K562 (cell line): ENCODE measurements at regions not wholly inside any gene's neighbourhood (a gene's known extent, or its start where the extent isn't known, plus 50 kb on each side); places are given as distances from the start of the nearest gene placed in this dataset.

Experiments used
- ATAC-seq: fragments of 200-7000 bp; cut with Tn5 transposase; 3 replicates; pipeline ENCODE4 v1.9.1; 2020; ENCODE audit warnings: moderate library complexity
- BruUV-seq: library from RNA; stranded (reverse); fragments of 400-500 nt; replicated peaks from 2 replicates; lab custom pipeline; 2021; lab: Mats Ljungman, UMichigan
- CTCF ChIA-PET: fragments of 300-600 bp; formaldehyde crosslinking; extraction: SDS; loops from one replicate; lab custom pipeline; 2021; ENCODE audit warnings: low intra/inter-chr PET ratio; lab: Yijun Ruan, JAX
- POLR2A ChIA-PET: fragments of 300-600, 350-650 bp; sonication (Branson Sonifier 250); formaldehyde crosslinking; extraction: SDS; loops from one replicate; lab custom pipeline; 2021; ENCODE audit warnings: antibody characterized with exemption, inconsistent platforms; lab: Yijun Ruan, JAX
- DNase-seq, 4 experiments: peaks; one replicate each; pipeline versions ENCODE4 v3.0.0 to v3.0.0-alpha.2; 2011 to 2018; ENCODE audit warnings: low spot score in 3 of 4, mixed read lengths in 3 of 4; ENCODE audit errors: extremely low read depth in 1 of 4
- FAIRE-seq: peaks from 2 replicates; lab custom pipeline; 2011; peaks lifted over from hg19 to GRCh38; lab: Jason Lieb, UNC
- H2AFZ ChIP-seq: 2 replicates; pipeline ENCODE4 v1.6.0; 2011; ENCODE audit warnings: low read depth, low read length, control low read depth, inconsistent platforms
- H3K27ac ChIP-seq: fragments of 200-600 bp; 3 replicates; pipeline ENCODE4 v1.8.0; 2011; ENCODE audit warnings: low read depth, mild to moderate bottlenecking, control low read depth, inconsistent platforms, low read length, moderate library complexity, mixed read lengths; ENCODE audit errors: extremely low read depth
- H3K27me3 ChIP-seq, 2 experiments: fragments of 300-600 bp in 1 of 2; 2 replicates in 1 of 2; 3 replicates in 1 of 2; pipeline versions ENCODE4 v1.6.0 to v1.8.0; 2011; ENCODE audit warnings: inconsistent platforms in 2 of 2, low read length in 2 of 2, mild to moderate bottlenecking in 1 of 2, mixed read lengths in 1 of 2, moderate library complexity in 1 of 2; ENCODE audit not compliant: control insufficient read depth in 2 of 2, insufficient read depth in 2 of 2
- H3K36me3 ChIP-seq: fragments of 300-600 bp; 3 replicates; pipeline ENCODE4 v1.8.0; 2011; ENCODE audit warnings: mild to moderate bottlenecking, low read length, inconsistent platforms; ENCODE audit not compliant: control insufficient read depth, insufficient read depth
- H3K4me1 ChIP-seq, 2 experiments: fragments of 200-600 bp in 1 of 2; replicated peaks in 1 of 2; 2 replicates in 1 of 2; 3 replicates in 1 of 2; pipeline versions ENCODE4 v1.5.1 to v1.8.0; 2011; ENCODE audit warnings: inconsistent platforms in 2 of 2, low read length in 2 of 2, mild to moderate bottlenecking in 1 of 2, mixed read lengths in 1 of 2, moderate library complexity in 1 of 2; ENCODE audit not compliant: control insufficient read depth in 2 of 2, insufficient read depth in 2 of 2
- H3K4me2 ChIP-seq: 2 replicates; pipeline ENCODE4 v1.6.1; 2011; ENCODE audit warnings: low read length, control low read depth, inconsistent platforms, mixed read lengths; ENCODE audit not compliant: insufficient read depth
- H3K4me3 ChIP-seq: fragments of 200-600 bp; sonication (generic), shearing (Covaris generic); 2 replicates; pipeline ENCODE4 v1.5.1; 2016; ENCODE audit warnings: control low read depth, inconsistent platforms
- H3K79me2 ChIP-seq: fragments of 200-600 bp; 3 replicates; pipeline ENCODE4 v1.8.0; 2011; ENCODE audit warnings: low read length, inconsistent platforms; ENCODE audit not compliant: control insufficient read depth, insufficient read depth
- H3K9ac ChIP-seq, 2 experiments: 2 replicates each; pipeline versions ENCODE4 v1.6.0 to v1.6.1; 2011; ENCODE audit warnings: low read depth in 2 of 2, low read length in 2 of 2, control low read depth in 1 of 2, inconsistent platforms in 1 of 2, mild to moderate bottlenecking in 1 of 2, mixed read lengths in 1 of 2; ENCODE audit not compliant: insufficient read depth in 1 of 2
- H3K9me1 ChIP-seq: one replicate; pipeline ENCODE4 v1.6.0; 2011; ENCODE audit warnings: inconsistent platforms, mild to moderate bottlenecking, low read length, moderate library complexity; ENCODE audit not compliant: control insufficient read depth, insufficient read depth
- H3K9me3 ChIP-seq: replicated peaks from 2 replicates; pipeline ENCODE4 v1.5.1; 2011; ENCODE audit warnings: low read depth, low read length, inconsistent platforms; ENCODE audit not compliant: control insufficient read depth, insufficient read depth
- H4K20me1 ChIP-seq: replicated peaks from 2 replicates; pipeline ENCODE4 v1.6.1; 2011; ENCODE audit warnings: low read length, inconsistent platforms, mixed read lengths; ENCODE audit not compliant: control insufficient read depth, insufficient read depth
- TCFL5 ChIP-seq: fragments of 250-450 bp; sonication (Bioruptor Pico); conservative IDR thresholded peaks from 2 replicates; pipeline ENCODE4 v1.6.1; 2021; ENCODE audit warnings: mild to moderate bottlenecking, moderate library complexity, matching md5 sums
- TEAD4 ChIP-seq, 2 experiments: sonication (generic) in 1 of 2; formaldehyde crosslinking in 1 of 2; IDR thresholded peaks; 2 replicates each; pipeline versions ENCODE4 v1.6.1 to v1.8.0; 2012 to 2022; ENCODE audit warnings: borderline replicate concordance in 1 of 2, inconsistent platforms in 1 of 2, low read length in 1 of 2, mild to moderate bottlenecking in 1 of 2, missing genetic modification reagents in 1 of 2
- ZNF408 ChIP-seq: fragments of 250-450 bp; sonication (Bioruptor Pico); IDR thresholded peaks from 2 replicates; pipeline ENCODE4 v1.4.0; 2020; ENCODE audit warnings: low read depth, mild to moderate bottlenecking, moderate library complexity
- WGBS: fragments of 100-300 bp; shearing (Covaris generic); methylation state at CpG from one replicate; pipeline ENCODE4 v1.1.6; 2016; ENCODE audit warnings: low coverage, mixed read lengths; ENCODE audit not compliant: insufficient coverage; ENCODE audit errors: missing lambda C conversion rate; 5-methylcytosine and 5-hydroxymethylcytosine counted together
- in situ Hi-C: fragments of 300-500 bp; cut with MboI; formaldehyde crosslinking; loops from 4 replicates; pipeline ENCODE4 v1.15.0; 2018; ENCODE audit warnings: inconsistent platforms, mixed read lengths
- intact Hi-C: fragments of 100-400 bp; cut with micrococcal nuclease; formaldehyde crosslinking; loops from 2 replicates; pipeline ENCODE4 v1.14.2; 2022
- TF ChIP-seq, protein P1 (sequence below), 2 experiments: fragments of 450-650 bp; IDR thresholded peaks; 2 replicates each; pipeline ENCODE4 v1.6.1; 2016; ENCODE audit warnings: mild to moderate bottlenecking in 2 of 2, borderline replicate concordance in 1 of 2, low read depth in 1 of 2, moderate library complexity in 1 of 2
- TF ChIP-seq, protein P2 (sequence below), 3 experiments: fragments of 200-800 bp in 1 of 3; fragments of 250-450 bp in 1 of 3; fragments of 450-650 bp in 1 of 3; sonication (Bioruptor Pico) in 1 of 3; sonication (Bioruptor generic) in 1 of 3; formaldehyde crosslinking in 1 of 3; IDR thresholded peaks; 2 replicates each; pipeline versions ENCODE4 v1.6.1 to v1.8.0; 2016 to 2022; ENCODE audit warnings: mild to moderate bottlenecking in 2 of 3, missing genetic modification characterization in 2 of 3, missing compliant biosample characterization in 1 of 3, moderate library complexity in 1 of 3

DNA sequence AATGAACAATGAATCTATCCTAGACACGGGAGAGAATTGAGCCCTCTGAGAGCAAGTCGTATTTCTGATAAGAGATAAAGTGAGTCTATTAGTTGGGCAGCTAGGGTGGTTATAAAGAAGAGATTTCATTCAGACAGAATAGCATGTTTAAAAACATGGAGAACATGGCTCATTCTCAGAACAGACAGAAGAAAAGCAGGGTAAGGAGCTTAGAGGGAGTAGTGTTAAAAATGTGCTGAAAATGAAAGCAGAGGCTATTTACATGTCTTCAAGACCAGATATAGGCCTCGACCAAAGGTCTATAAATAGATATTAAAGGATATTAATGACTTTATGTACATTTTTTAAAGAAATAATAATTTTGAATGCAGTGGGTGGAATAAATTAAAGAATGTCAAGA is 149.5 kb downstream of the SLITRK1 start:
- Histone ChIP-seq H3K27ac (no peak overlapping the region), H3K27me3 (no peaks in the 10 kb centered on the region), H3K4me1 (no peaks in the 10 kb centered on the region), H3K4me3 (no peak overlapping the region), H3K4me2 (no peak overlapping the region), H3K9me3 (no peaks in the 10 kb centered on the region), H3K9me1 (no peaks in the 10 kb centered on the region), H3K79me2 (no peaks in the 10 kb centered on the region), H3K36me3 (no peaks in the 10 kb centered on the region), H4K20me1 (no peaks in the 10 kb centered on the region), H2AFZ (no peak overlapping the region), H3K9ac (no peak overlapping the region)
- ChIA-PET POLR2A (no interaction called here), CTCF (no interaction called here)
- in situ Hi-C loops (no loop called here), intact Hi-C loops (no loop called here)
- FAIRE-seq: no peak
- no peak for DNase-seq
- WGBS: 4% methylated on average over 3 of the region's 3 CpGs
- no TSS peak for BruUV-seq
- ATAC-seq: no peak
- TF ChIP-seq, protein P1, sequence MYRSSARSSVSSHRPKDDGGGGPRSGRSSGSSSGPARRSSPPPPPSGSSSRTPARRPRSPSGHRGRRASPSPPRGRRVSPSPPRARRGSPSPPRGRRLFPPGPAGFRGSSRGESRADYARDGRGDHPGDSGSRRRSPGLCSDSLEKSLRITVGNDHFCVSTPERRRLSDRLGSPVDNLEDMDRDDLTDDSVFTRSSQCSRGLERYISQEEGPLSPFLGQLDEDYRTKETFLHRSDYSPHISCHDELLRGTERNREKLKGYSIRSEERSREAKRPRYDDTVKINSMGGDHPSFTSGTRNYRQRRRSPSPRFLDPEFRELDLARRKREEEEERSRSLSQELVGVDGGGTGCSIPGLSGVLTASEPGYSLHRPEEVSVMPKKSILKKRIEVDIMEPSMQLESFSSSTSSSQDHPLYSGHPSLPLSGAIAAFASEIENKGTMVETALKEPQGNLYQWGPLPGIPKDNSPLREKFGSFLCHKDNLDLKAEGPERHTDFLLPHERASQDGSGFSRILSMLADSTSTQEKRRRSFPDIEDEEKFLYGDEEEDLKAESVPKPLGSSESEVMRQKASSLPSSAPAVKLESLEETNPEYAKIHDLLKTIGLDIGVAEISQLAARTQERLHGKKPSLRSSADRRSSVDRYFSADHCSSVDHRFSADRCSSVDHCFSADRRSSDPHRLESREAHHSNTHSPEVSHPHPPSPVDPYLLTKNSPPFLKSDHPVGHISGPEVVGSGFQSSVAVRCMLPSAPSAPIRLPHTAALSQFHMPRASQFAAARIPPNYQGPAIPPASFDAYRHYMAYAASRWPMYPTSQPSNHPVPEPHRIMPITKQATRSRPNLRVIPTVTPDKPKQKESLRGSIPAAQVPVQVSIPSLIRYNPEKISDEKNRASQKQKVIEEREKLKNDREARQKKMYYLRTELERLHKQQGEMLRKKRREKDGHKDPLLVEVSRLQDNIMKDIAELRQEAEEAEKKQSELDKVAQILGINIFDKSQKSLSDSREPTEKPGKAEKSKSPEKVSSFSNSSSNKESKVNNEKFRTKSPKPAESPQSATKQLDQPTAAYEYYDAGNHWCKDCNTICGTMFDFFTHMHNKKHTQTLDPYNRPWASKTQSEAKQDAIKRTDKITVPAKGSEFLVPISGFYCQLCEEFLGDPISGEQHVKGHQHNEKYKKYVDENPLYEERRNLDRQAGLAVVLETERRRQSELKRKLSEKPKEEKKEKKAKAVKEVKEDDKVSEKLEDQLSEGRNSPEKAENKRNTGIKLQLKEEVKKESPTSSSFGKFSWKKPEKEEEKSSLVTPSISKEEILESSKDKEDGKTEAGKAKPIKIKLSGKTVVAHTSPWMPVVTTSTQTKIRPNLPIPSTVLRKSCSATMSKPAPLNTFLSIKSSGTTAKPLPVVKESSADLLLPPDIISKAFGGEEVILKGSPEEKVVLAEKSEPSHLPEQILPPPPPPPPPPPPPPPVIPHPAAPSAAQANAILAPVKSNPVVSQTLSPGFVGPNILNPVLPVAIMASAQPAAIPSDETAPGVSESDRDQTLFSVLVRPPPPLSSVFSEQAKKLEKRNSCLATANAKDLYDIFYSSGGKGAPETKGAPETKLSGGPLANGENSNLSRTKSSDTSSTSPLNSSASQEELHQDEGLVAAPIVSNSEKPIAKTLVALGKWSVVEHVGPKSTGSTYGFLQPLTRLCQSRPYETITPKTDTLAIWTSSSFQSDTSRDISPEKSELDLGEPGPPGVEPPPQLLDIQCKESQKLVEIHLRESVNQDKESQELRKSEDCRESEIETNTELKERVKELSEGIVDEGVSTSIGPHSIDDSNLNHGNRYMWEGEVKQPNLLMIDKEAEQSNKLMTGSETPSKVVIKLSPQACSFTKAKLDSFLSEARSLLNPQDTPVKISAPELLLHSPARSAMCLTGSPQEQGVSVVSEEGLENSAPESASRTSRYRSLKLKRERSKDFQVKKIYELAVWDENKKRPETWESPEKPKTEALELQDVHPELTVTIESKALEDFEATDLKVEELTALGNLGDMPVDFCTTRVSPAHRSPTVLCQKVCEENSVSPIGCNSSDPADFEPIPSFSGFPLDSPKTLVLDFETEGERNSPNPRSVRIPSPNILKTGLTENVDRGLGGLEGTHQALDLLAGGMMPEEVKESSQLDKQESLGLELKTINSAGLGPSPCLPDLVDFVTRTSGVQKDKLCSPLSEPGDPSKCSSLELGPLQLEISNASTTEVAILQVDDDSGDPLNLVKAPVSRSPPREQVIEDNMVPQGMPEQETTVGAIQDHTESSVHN (IDR thresholded peaks at IDR 0.05; ENCODE audit: borderline replicate concordance in 1 of 2, low read depth in 1 of 2): no peak
- TF ChIP-seq ZNF408 (CRISPR knock-in tag) (no peak), TCFL5 (CRISPR knock-in tag) (no peak), TEAD4 (IDR thresholded peaks at IDR 0.05; ENCODE audit: low read length) (no peak), TEAD4 (CRISPR knock-in tag; IDR thresholded peaks at IDR 0.05; ENCODE audit: borderline replicate concordance) (no peak)
- TF ChIP-seq, protein P2, sequence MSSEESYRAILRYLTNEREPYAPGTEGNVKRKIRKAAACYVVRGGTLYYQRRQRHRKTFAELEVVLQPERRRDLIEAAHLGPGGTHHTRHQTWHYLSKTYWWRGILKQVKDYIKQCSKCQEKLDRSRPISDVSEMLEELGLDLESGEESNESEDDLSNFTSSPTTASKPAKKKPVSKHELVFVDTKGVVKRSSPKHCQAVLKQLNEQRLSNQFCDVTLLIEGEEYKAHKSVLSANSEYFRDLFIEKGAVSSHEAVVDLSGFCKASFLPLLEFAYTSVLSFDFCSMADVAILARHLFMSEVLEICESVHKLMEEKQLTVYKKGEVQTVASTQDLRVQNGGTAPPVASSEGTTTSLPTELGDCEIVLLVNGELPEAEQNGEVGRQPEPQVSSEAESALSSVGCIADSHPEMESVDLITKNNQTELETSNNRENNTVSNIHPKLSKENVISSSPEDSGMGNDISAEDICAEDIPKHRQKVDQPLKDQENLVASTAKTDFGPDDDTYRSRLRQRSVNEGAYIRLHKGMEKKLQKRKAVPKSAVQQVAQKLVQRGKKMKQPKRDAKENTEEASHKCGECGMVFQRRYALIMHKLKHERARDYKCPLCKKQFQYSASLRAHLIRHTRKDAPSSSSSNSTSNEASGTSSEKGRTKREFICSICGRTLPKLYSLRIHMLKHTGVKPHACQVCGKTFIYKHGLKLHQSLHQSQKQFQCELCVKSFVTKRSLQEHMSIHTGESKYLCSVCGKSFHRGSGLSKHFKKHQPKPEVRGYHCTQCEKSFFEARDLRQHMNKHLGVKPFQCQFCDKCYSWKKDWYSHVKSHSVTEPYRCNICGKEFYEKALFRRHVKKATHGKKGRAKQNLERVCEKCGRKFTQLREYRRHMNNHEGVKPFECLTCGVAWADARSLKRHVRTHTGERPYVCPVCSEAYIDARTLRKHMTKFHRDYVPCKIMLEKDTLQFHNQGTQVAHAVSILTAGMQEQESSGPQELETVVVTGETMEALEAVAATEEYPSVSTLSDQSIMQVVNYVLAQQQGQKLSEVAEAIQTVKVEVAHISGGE (CRISPR knock-in tag; IDR thresholded peaks at IDR 0.05): no peak
